ENCODE measurements at regions not wholly inside any gene's neighbourhood (a gene's known extent, or its start where the extent isn't known, plus 50 kb on each side); places are given as distances from the start of the nearest gene placed in this dataset.
A peak's percentile ranks its signal among the peaks of the same experiment; 100 is the strongest.
"Not testable (repeated sequence)": the region's sequence is repeated elsewhere in the genome, so short reads cannot be mapped to it uniquely, and the experiment has no call there.

GRCh38 chr12:22115711-22116110, 69.7 kb downstream of the CMAS start:
- no peak for DNase-seq

DNA sequence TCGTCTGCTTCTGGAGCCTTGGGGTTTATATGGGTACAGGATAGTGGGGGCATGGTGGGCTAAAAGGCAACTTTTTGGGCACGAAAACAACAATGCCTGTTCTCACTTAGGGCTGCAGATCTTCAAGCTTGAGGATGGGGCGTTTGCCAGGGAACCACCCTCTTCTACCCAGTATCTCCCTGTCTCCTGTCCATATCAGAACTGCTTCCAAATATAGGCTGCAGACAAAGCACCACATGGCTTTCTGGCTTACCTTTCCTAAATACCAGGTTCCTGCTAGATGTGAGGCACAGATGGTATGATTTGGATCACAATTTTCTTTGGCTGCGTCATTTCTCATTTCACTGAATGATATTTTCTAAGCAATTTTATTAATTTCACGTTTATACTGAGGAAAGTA, 70.4 kb downstream of the CMAS start:
- no peak for DNase-seq

GRCh38 chr12:22117563-22118237, 71.7 kb downstream of the CMAS start:
- no peak for DNase-seq

DNA sequence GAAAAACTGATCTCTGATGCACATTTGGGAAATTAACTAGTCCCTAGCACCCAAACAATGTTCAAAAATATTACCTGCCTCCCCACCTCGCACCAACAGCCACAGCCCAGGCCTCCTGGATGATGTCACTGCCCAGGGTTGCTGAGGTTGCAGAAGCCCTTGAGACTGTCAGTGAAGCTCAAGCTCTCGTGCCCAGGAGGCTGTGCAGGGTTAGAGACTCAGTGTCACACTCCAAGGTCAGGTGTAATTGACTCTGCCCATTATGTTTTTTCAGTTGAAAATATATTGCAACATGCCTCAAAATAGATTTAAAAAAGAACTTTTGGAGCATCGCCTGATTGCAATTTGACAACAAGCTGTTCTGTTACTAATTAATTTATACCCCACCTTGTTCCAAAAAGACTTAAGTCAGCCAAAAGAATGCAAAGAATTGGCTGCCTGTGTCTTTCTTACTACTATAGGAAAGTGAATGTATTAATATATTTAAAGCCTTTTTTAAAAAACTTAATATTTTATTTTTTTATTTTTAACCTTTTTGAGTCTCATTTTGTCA, 72.3 kb downstream of the CMAS start:
- no peak for DNase-seq

DNA sequence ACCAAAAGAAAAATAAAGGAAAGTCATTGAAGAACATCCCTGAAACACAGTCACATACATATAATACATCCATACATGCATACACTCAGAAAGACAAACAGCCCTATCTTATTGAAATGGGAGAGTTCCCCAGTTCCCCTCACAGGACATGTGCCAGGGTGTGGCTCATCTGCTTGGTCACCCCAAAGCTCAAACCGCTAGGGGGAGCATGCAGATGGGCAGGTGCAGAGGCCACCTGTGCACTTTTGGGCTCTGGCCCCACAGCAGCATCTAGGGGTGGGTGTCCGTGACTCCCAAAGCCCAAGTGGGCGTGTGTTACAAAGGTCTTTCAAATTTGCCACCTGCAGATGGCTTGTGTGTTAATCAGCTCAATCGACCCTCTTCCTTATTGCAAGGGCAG, 75.2 kb downstream of the CMAS start:
- peak in 2 of 5 experiments; percentile 10 to 15 for DNase-seq

DNA sequence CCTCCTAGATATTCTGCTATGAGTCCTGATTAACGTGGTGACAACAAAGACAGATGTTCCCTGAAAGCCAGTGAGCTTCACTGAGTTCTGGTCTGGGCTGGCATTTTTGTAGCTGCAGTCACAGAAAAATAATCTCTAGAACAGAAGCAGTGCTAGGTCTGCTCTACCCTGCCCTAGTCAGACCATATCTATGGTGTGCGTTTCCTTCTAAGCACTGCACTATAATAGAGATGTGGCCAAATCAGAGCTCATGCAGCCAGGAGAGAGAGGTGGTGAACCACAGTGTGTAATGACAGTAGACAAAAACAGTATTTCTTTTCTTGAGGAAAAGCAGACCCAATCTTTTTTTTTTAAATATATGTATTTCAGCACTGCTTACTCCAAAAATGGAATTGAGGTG, 76.3 kb downstream of the CMAS start:
- no peak for DNase-seq

GRCh38 chr12:22124987-22125386, 79.0 kb downstream of the CMAS start:
- no peak for DNase-seq

DNA sequence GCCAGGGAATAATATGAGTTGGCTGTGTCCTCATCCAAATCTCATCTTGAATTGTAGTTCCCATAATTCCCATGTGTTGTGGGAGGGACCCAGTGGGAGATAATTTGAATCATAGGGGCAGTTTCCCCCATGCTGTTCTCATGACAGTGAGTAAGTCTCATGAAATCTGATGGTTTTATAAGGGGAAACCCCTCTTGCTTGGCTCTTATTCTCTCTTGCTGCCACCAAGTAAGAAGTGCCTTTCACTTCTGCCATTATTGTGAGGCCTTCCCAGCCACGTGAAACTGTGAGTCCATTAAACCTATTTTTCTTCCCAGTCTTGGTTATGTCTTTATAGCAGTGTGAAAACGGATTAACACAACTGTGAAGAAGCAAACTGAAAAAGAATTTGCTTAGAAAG, 80.1 kb downstream of the CMAS start:
- not testable (repeated sequence) for DNase-seq

GRCh38 chr12:22126758-22127157, 80.7 kb downstream of the CMAS start:
- DNase-seq, result no peak

GRCh38 chr12:22130671-22131070, 84.7 kb downstream of the CMAS start:
- no peak for DNase-seq

DNA sequence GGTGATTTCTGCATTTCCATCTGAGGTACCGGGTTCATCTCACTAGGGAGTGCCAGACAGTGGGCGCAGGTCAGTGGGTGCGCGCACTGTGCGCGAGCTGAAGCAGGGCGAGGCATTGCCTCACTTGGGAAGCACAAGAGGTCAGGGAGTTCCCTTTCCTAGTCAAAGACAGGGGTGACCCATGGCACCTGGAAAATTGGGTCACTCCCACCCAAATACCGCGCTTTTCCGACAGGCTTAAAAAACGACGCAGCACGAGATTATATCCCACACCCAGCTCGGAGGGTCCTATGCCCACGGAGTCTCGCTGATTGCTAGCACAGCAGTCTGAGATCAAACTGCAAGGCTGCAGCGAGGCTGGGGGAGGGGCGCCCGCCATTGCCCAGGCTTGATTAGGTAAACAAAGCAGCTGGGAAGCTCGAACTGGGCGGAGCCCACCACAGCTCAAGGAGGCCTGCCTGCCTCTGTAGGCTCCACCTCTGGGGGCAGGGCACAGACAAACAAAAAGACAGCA, 90.6 kb downstream of the CMAS start:
- not testable (repeated sequence) for DNase-seq

Measured in T-helper 2 cell (primary cell).